H9 (cell line): ENCODE measurements at regions not wholly inside any gene's neighbourhood (a gene's known extent, or its start where the extent isn't known, plus 50 kb on each side); places are given as distances from the start of the nearest gene placed in this dataset.

Source experiments
- DNase-seq: peaks from one replicate; pipeline ENCODE4 v3.0.0-alpha.2; 2017
- H2AFZ ChIP-seq: one replicate; pipeline ENCODE4 v1.6.1; 2013; ENCODE audit warnings: mild to moderate bottlenecking, low read length, control low read depth, moderate library complexity
- H2AK5ac ChIP-seq: 2 replicates; pipeline ENCODE4 v1.6.1; 2013; ENCODE audit warnings: low read length, control low read depth, mixed read lengths; ENCODE audit not compliant: insufficient read length
- H2BK120ac ChIP-seq: one replicate; pipeline ENCODE4 v1.6.1; 2013; ENCODE audit warnings: low read depth, mild to moderate bottlenecking, low read length, control low read depth, inconsistent platforms; ENCODE audit not compliant: poor library complexity, severe bottlenecking
- H2BK12ac ChIP-seq: 2 replicates; pipeline ENCODE4 v1.6.1; 2013; ENCODE audit warnings: low read length, control low read depth, mixed read lengths, low read depth; ENCODE audit not compliant: insufficient read length
- H2BK15ac ChIP-seq: 2 replicates; pipeline ENCODE4 v1.6.1; 2013; ENCODE audit warnings: low read depth, low read length, control low read depth
- H2BK20ac ChIP-seq: one replicate; pipeline ENCODE4 v1.6.1; 2013; ENCODE audit warnings: low read depth, mild to moderate bottlenecking, low read length, control low read depth, inconsistent platforms; ENCODE audit not compliant: poor library complexity, severe bottlenecking
- H2BK5ac ChIP-seq: 2 replicates; pipeline ENCODE4 v1.6.1; 2013; ENCODE audit warnings: low read length, control low read depth, mixed read lengths; ENCODE audit not compliant: insufficient read length
- H3K14ac ChIP-seq: 2 replicates; pipeline ENCODE4 v1.6.1; 2013; ENCODE audit warnings: low read length, control low read depth; ENCODE audit not compliant: insufficient read depth
- H3K18ac ChIP-seq: 2 replicates; pipeline ENCODE4 v1.6.1; 2013; ENCODE audit warnings: low read depth, mild to moderate bottlenecking, mixed read lengths, low read length, control low read depth; ENCODE audit not compliant: insufficient read length
- H3K23ac ChIP-seq: 2 replicates; pipeline ENCODE4 v1.6.1; 2013; ENCODE audit warnings: low read length, control low read depth, mixed read lengths, low read depth; ENCODE audit not compliant: insufficient read length
- H3K23me2 ChIP-seq: 2 replicates; pipeline ENCODE4 v1.6.1; 2013; ENCODE audit warnings: low read depth, mild to moderate bottlenecking, mixed read lengths, low read length, control low read depth; ENCODE audit not compliant: insufficient read length, poor library complexity, severe bottlenecking
- H3K27ac ChIP-seq: 2 replicates; pipeline ENCODE4 v1.5.1; 2013; ENCODE audit warnings: low read length, control low read depth, mixed read lengths, low read depth; ENCODE audit not compliant: insufficient read length
- H3K27me3 ChIP-seq: 2 replicates; pipeline ENCODE4 v1.6.1; 2013; ENCODE audit warnings: low read length, control low read depth, inconsistent platforms; ENCODE audit not compliant: insufficient read depth
- H3K4ac ChIP-seq: 2 replicates; pipeline ENCODE4 v1.6.1; 2013; ENCODE audit warnings: low read depth, mild to moderate bottlenecking, control low read depth, inconsistent platforms, low read length, moderate library complexity
- H3K4me1 ChIP-seq: 2 replicates; pipeline ENCODE4 v1.6.1; 2013; ENCODE audit warnings: low read length, control low read depth, inconsistent platforms; ENCODE audit not compliant: insufficient read depth
- H3K4me2 ChIP-seq: 2 replicates; pipeline ENCODE4 v1.6.1; 2013; ENCODE audit warnings: low read length, control low read depth, mixed read lengths; ENCODE audit not compliant: insufficient read length, insufficient read depth
- H3K56ac ChIP-seq: 2 replicates; pipeline ENCODE4 v1.6.1; 2013; ENCODE audit warnings: low read depth, mild to moderate bottlenecking, mixed read lengths, low read length, control low read depth; ENCODE audit not compliant: insufficient read length
- H3K79me1 ChIP-seq: 2 replicates; pipeline ENCODE4 v1.6.1; 2013; ENCODE audit warnings: low read depth, mild to moderate bottlenecking, moderate library complexity, low read length, control low read depth, inconsistent platforms; ENCODE audit not compliant: insufficient read depth, poor library complexity, severe bottlenecking
- H3K79me2 ChIP-seq: 2 replicates; pipeline ENCODE4 v1.6.1; 2013; ENCODE audit warnings: low read length, control low read depth, inconsistent platforms; ENCODE audit not compliant: insufficient read depth
- H3K9ac ChIP-seq: 2 replicates; pipeline ENCODE4 v1.6.1; 2013; ENCODE audit warnings: low read length, control low read depth, mixed read lengths; ENCODE audit not compliant: insufficient read length; ENCODE audit errors: extremely low read depth
- H3K9me3 ChIP-seq: one replicate; pipeline ENCODE4 v1.6.1; 2013; ENCODE audit warnings: low read depth, low read length, inconsistent platforms; ENCODE audit not compliant: control insufficient read depth
- H3T11ph ChIP-seq: one replicate; pipeline ENCODE4 v1.6.1; 2013; ENCODE audit warnings: mild to moderate bottlenecking, low read length, control low read depth, inconsistent platforms
- H4K20me1 ChIP-seq: one replicate; pipeline ENCODE4 v1.6.1; 2013; ENCODE audit not compliant: control insufficient read depth, insufficient read length, insufficient read depth
- H4K5ac ChIP-seq: 2 replicates; pipeline ENCODE4 v1.6.1; 2013; ENCODE audit warnings: low read depth, mild to moderate bottlenecking, mixed read lengths, low read length, control low read depth; ENCODE audit not compliant: insufficient read length
- H4K8ac ChIP-seq: replicated peaks from 2 replicates; pipeline ENCODE4 v1.6.1; 2013; ENCODE audit warnings: low read length, control low read depth, mixed read lengths, low read depth; ENCODE audit not compliant: insufficient read length
- H4K91ac ChIP-seq: 2 replicates; pipeline ENCODE4 v1.6.1; 2013; ENCODE audit warnings: low read depth, mild to moderate bottlenecking, moderate library complexity, mixed read lengths, low read length, control low read depth; ENCODE audit not compliant: insufficient read length
- H3K27ac Mint-ChIP-seq, 3 experiments: 2 replicates in 2 of 3; 3 replicates in 1 of 3; pipeline ENCODE4 v1.8.0; 2020 to 2021; ENCODE audit warnings: mixed read lengths in 3 of 3, mild to moderate bottlenecking in 1 of 3, moderate library complexity in 1 of 3
- H3K27me3 Mint-ChIP-seq: 2 replicates; pipeline ENCODE4 v1.8.0; 2021; ENCODE audit warnings: low read depth, mild to moderate bottlenecking, moderate library complexity, mixed read lengths
- H3K36me3 Mint-ChIP-seq, 3 experiments: 2 replicates in 2 of 3; 3 replicates in 1 of 3; pipeline ENCODE4 v1.8.0; 2020 to 2021; ENCODE audit warnings: low read depth in 3 of 3, mixed read lengths in 3 of 3; ENCODE audit not compliant: insufficient read depth in 1 of 3
- H3K4me1 Mint-ChIP-seq, 2 experiments: 2 replicates each; pipeline ENCODE4 v1.8.0; 2020; ENCODE audit warnings: mixed read lengths in 2 of 2
- H3K4me3 Mint-ChIP-seq, 2 experiments: 2 replicates in 1 of 2; 3 replicates in 1 of 2; pipeline ENCODE4 v1.8.0; 2020 to 2021; ENCODE audit warnings: mild to moderate bottlenecking in 2 of 2, mixed read lengths in 2 of 2, moderate library complexity in 1 of 2
- H3K9me3 Mint-ChIP-seq, 2 experiments: 2 replicates in 1 of 2; 3 replicates in 1 of 2; pipeline ENCODE4 v1.8.0; 2020; ENCODE audit warnings: mild to moderate bottlenecking in 2 of 2, mixed read lengths in 2 of 2, moderate library complexity in 1 of 2
- CTCF ChIP-seq: fragments of 200-600 bp; sonication (generic); conservative IDR thresholded peaks from 3 replicates; pipeline ENCODE4 v1.8.0; 2021; ENCODE audit warnings: antibody characterized with exemption, mild to moderate bottlenecking
- WGBS: extraction: QIAGEN DNeasy Blood & Tissue Kit; methylation state at CpG from one replicate; pipeline ENCODE4 v1.1.7; 2013; ENCODE audit warnings: missing lambda C conversion rate, low lambda C conversion rate, mixed read lengths; ENCODE audit not compliant: insufficient read length; ENCODE audit errors: extremely low coverage; 5-methylcytosine and 5-hydroxymethylcytosine counted together

GRCh38 chr3:182725372-182726251, 67.7 kb upstream of the ATP11B start:
- no peak overlapping the region for H2BK15ac ChIP-seq
- H2BK5ac ChIP-seq, result no peak overlapping the region
- no peak overlapping the region for H3T11ph ChIP-seq
- no peak for TF ChIP-seq CTCF
- Mint-ChIP-seq H3K4me1 (peaks cover 12 to 16% of the 10 kb centered on the region in 2 experiments), H3K27ac (peak overlapping the region in 1 of 3 experiments; percentile 41; a peak in 1 of 7 replicates), H3K36me3 (no peaks in the 10 kb centered on the region), H3K4me3 (no peak overlapping the region), H3K9me3 (no peaks in the 10 kb centered on the region), H3K27me3 (no peaks in the 10 kb centered on the region)
- H3K9me3 ChIP-seq, result no peaks in the 10 kb centered on the region
- no peak overlapping the region for H4K91ac ChIP-seq
- no peak overlapping the region for H3K18ac ChIP-seq
- H3K4me2 ChIP-seq, result no peak overlapping the region
- no peak overlapping the region for H2BK12ac ChIP-seq
- H3K79me1 ChIP-seq, result no peaks in the 10 kb centered on the region
- H3K9ac ChIP-seq, result no peak overlapping the region
- H2BK20ac ChIP-seq, result no peak overlapping the region
- H3K14ac ChIP-seq, result 0 out of 2 replicates have a peak overlapping the region, but pooled peaks have one; percentile 12
- no peaks in the 10 kb centered on the region for H4K20me1 ChIP-seq
- H3K27me3 ChIP-seq, result no peaks in the 10 kb centered on the region
- H4K5ac ChIP-seq, result no peak overlapping the region
- H3K79me2 ChIP-seq, result no peaks in the 10 kb centered on the region
- no CpG with 5 or more reads among the region's 16 CpGs for WGBS
- H4K8ac ChIP-seq, result no peak overlapping the region
- H2AK5ac ChIP-seq, result no peak overlapping the region
- H3K4ac ChIP-seq, result no peak overlapping the region
- H3K23me2 ChIP-seq, result no peaks in the 10 kb centered on the region
- H3K23ac ChIP-seq, result no peak overlapping the region
- no peak overlapping the region for H3K27ac ChIP-seq
- no peak overlapping the region for H2AFZ ChIP-seq
- no peak for DNase-seq
- H3K56ac ChIP-seq, result no peak overlapping the region
- H2BK120ac ChIP-seq, result no peak overlapping the region
- H3K4me1 ChIP-seq, result no peaks in the 10 kb centered on the region
